NOMO-1 treated with dmso at 0.1 percent for 144 hours (cell line): ENCODE measurements at regions not wholly inside any gene's neighbourhood (a gene's known extent, or its start where the extent isn't known, plus 50 kb on each side); places are given as distances from the start of the nearest gene placed in this dataset.
A peak's percentile ranks its signal among the peaks of the same experiment; 100 is the strongest.

Experiments used
- DNase-seq: peaks from one replicate; lab custom pipeline; 2025; ENCODE audit not compliant: unreplicated experiment; lab: John Stamatoyannopoulos, UW

DNA sequence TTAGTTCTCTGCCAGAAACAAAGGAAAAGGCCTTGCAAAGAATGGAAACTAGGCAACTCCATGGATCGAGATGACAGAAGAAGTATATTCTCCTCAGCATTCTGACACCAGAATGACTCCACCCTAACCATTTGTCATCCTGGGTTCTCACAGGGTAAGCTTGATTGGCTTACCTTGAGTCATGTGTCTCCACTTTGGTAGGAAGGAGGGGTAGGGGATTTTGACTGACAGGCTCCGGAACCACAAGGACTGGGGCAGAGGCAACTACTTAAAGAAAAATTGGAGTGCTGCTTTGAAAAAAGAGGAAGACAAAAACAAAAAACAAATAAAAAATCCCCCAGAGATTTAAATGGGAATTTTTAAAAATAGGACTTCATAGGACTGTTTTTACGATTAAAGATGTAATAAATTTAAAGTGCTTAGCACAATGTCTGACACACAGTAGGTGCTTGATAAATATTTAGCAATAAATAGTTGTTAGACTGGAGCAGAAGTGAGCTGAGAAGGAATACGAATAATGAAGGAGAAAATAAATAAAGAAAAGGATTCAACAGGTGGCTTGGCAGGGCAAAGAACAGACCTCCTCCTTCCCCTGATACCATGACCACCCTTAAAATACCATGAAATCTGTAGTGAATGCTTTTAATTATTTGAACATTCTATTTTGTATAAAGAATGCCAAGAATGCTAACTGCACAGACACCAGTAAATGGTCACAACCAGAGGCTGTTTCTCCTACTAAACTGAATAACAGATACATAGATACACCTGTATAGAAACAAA, 230.2 kb downstream of the CDCA7 start:
- no peak for DNase-seq

DNA sequence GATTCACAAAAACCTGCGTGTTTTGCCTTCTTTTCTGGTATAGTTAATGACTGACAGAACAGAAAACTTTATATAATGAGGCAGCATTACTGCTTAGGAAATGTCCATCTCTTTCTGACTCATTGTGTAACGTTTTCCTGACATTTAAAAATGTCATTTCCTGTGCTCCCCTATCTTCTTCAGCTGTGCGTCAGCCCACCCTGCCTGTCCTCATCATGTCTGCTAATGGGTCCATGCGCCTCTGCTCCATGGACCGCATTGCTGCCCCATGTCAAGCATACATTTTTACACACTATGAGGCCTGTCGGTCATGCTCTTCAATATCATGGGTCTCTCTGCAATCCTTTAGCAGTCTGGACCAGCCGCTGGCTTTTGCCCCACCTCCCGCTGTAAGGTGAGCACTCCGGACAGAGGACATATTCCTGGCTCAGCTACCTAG, 234.3 kb downstream of the CDCA7 start:
- no peak for DNase-seq

GRCh38 chr2:173589604-173590275, 235.1 kb downstream of the CDCA7 start:
- no peak for DNase-seq

DNA sequence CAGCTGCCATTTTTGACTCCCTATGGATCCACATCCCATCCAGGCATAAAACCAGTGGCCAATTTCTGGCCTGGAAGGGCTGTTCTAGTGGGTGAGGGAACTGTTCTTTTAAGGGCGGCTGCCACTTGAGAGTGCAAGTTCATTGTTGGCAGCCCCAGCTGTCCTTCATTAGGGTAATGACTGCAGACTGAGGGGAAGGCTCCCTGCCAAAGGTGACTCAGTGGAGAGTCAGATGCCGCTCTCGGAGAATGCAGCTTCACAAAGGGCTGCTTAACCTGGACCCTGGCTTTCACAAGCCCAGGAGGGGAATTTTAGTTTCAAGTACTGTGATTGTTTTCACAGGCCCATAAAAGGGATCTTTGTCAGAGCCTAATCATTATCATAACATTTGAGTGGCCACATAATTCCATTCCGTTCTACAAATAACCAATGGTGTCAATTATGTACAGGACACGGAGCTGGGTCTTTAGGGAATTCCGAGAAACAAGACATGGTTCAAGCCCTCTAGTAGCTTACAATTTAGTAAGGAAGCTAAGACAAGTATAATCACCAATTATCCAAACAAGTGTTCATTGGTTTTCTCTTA, 235.7 kb downstream of the CDCA7 start:
- no peak for DNase-seq

DNA sequence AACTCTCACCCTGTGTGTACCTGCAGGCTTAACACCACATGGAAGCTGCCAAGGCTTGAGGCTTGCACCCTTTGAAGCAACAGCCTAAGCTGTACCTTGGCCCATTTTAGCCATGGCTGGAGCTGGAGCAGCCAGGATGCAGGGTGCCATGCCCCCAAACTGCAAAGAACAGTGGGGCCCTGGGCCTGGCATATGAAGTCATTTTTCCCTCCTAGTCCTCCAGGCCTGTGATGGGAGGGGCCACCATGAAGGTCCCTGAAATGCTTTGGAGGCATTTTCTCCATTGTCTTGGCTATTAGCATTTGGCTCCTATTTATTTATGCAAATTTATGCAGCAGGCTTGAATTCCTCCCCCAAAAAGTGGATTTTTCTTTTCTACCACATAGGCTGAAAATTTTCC, 238.4 kb downstream of the CDCA7 start:
- no peak for DNase-seq

GRCh38 chr2:173596244-173596643, 241.6 kb downstream of the CDCA7 start:
- no peak for DNase-seq

DNA sequence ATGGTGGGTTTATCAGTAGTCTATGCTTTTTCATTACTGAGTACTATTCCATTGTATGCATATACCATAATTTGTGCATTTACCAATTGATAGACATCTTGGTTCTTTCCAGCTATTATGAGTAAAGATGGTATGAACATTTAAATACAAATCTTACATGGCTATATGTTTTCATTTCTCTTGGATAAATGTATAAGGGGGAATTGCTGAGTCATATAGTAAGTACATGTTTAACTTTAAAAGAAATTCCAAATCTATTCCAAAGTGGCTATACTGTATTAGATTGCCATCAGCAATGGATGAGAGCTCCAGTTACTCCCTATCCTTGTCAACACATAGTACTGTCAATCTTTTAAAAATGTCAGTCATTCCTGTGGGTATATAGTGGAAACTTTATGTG, 243.9 kb downstream of the CDCA7 start:
- no peak for DNase-seq

DNA sequence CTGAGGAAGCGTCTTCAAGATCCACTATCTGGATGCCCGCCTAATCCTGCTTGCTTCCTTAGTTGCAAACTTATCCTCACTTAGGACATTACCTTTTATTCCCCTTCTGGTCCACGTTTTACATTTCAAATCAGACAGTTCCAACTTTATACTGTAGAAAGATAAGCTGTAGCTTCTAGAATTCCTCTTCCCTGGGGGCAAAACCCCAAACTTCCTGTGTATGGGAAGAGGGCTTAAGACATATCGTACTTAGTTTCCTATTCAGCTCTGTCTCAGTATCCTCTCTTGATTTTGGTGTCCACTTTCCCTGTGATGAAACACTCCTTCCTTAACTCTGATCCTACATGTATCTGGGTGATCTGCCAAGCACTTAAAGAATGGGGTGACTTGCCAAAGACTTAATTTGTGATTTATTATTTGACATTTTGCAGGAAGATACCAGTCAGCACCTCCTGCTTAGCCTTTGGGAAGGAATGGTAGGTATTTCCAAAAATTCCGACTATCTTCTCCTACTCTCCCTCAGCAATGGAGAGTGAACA, 245.2 kb downstream of the CDCA7 start:
- no peak for DNase-seq

DNA sequence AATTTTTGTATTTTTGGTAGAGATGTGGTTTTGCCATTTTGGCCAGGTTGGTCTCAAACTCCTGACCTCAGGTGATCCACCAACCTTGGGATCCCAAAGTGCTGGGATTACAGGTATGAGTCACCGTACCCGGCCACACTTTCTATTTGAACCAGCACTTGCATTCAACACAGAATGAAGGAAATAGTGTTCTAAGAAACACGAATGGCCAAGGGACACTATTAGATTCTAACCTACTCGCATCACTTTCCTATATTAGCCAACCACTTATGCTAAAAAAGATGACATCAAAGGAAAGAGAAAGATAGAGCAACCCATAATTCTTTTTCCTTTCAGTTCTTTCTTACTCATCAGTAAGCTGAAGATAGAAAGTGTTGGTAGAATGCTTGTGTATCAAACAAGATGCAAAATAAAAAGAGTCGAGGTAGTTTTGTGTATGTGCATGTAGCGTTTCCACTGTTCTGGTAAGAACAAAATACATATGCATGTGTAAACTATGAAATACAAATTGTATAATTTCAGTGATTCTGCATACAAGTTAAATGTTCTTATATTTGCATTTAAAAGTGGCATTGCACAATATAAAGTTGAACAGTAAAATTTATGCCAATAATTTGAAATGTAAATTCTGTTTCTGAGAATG, 247.6 kb downstream of the CDCA7 start:
- no peak for DNase-seq

- no peak for DNase-seq
Observed at GRCh38 chr2:173605994-173606393, 251.3 kb downstream of the CDCA7 start.

DNA sequence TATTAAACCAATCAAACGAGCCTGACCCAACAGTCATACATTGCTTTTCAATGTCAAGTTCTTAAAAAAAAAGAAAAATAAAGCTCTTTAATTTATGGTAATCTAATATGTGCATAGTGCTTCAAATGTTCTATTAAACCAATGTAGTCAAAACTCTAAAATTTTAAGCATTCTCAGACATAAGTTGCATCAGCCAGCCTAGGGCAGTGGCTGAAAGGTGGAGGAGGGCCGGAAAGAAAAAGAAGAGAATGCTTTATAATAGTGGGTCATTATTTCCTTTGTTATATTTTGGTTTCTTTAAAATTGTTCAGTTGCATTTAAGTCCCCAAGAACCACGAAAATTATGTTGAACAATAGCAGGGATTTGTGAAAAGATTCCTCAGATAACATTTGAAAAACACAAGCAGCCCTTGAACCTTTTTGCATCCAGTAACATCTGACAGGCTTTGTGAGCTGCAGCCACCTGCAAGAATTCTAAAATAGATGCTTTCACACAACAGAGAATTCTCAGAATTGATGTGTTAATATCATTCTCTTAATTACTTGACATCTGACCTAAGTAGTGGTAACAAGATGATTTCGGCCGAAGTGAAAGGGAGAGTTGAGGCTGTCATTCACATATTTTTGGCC, 252.1 kb downstream of the CDCA7 start:
- no peak for DNase-seq

- DNase-seq, result peak; percentile 32
Observed at GRCh38 chr2:173607606-173608311, 253.1 kb downstream of the CDCA7 start.

- no peak for DNase-seq
Observed at GRCh38 chr2:173611121-173611520, 256.4 kb downstream of the CDCA7 start.

GRCh38 chr2:173612354-173612753, 257.7 kb downstream of the CDCA7 start:
- DNase-seq, result no peak

DNA sequence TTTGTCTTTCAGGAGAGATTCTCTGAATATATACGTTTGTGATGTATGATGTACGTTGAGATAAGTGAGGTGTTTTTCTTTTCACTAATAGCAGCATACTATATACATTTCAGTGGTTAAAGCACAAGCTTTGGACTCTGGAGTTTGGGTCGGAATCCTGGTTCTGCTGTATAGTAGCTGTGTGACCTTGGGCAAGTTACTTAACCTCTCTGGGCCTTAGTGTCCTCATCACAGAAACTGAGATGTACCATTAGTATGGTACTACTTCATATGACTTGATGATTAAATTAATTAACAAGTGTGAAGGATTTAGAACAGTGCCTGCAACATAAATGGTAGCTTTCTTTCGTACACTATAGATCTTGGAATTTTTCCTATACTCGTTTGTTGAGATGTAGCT, 258.7 kb downstream of the CDCA7 start:
- no peak for DNase-seq

DNA sequence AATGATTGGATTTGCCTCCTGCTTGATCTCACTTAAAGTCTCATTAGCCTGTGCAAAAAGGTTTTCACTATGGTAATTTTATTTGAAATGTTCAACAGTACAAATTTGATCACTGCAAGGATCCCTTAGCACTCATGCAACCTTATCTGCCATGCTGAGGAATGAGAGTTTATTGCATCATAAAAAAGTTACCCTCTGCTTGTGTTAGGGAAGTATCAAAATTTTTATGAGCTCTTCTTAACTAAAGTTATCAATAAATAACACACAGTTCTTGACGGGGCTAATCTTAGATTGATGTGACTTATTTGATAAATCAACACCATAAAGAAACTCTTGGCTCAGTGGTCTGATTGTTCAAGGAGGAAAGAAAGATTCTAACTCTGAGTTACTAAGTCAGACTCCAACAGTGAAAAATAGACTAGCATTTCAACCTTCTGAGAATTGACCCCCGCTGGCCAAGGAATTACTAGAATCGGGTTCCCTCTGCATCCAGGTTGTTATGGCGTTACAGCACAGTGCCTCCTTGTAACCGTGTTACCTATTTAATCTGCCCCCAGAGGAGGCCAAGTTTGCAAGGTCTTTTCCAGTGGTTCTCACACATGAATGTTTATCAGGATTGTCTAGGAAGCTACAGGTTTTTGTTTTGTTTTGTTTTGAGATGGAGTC, 259.7 kb downstream of the CDCA7 start:
- DNase-seq, result no peak

DNA sequence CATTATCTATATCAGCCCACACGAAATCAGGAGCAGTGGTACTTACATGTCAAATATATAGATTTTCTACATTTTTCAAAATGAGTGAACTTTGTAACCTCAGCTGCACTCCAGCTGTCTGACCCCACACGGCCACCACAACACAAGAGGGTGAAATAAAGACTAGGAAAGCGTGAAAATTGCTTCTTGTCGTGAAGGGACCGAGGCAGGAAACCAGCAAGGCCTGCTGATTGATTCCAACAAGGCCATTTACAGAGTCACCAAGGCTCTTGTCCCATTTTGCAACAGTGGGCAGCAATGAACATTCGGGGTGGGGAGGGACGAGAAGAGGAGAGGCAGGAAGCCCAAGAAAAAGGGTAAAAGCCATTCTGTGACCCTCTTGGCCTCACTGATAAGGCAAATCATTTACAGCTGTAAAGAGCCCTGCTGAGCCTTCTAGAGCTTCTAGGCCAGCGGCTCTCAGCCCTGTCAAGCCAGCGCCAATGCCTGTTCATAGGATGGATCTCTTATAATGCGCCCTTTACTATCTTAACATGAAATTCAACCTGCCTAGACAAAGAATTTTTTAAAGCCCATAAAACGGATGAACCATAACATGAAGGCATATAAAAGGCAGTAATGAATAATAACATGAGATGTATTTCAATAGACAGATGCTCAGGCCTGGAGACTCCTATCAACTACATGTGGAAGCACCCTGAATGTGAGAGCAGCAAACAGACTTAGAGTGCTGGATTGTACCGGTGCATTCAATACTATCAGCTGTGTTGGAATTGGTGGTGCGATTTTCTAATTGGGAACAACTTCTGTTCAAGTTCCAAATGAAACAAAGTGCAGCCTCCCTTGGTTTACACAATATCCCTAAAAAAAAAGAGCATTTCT, 269.0 kb downstream of the CDCA7 start:
- DNase-seq, result no peak

- no peak for DNase-seq
Observed at GRCh38 chr2:173625315-173625714, 270.6 kb downstream of the CDCA7 start.

GRCh38 chr2:173629076-173629475, 274.4 kb downstream of the CDCA7 start:
- no peak for DNase-seq
